Thymus (tissue), 11 donors: ENCODE measurements at regions not wholly inside any gene's neighbourhood (a gene's known extent, or its start where the extent isn't known, plus 50 kb on each side); places are given as distances from the start of the nearest gene placed in this dataset.
"Not testable (repeated sequence)": the region's sequence is repeated elsewhere in the genome, so short reads cannot be mapped to it uniquely, and the experiment has no call there.

ENCODE experiments used
- DNase-seq, 9 donors: peaks; one replicate each; pipeline ENCODE4 v3.0.0-alpha.2; 2013; ENCODE audit warnings: low spot score in 9 of 9, low read depth in 6 of 9, missing footprints in 1 of 9
- H3K27ac ChIP-seq, 2 donors: one replicate each; pipeline ENCODE4 v1.5.1; 2013; ENCODE audit warnings: control low read depth in 1 of 2, low read depth in 1 of 2, low read length in 1 of 2, mild to moderate bottlenecking in 1 of 2, moderate library complexity in 1 of 2
- H3K27me3 ChIP-seq, 2 donors: one replicate each; pipeline ENCODE4 v1.5.1; 2013; ENCODE audit warnings: low read length in 1 of 2; ENCODE audit not compliant: control insufficient read depth in 2 of 2, insufficient read depth in 1 of 2
- H3K36me3 ChIP-seq, 2 donors: one replicate each; pipeline ENCODE4 v1.5.1; 2013; ENCODE audit warnings: low read length in 1 of 2, mild to moderate bottlenecking in 1 of 2, moderate library complexity in 1 of 2; ENCODE audit not compliant: control insufficient read depth in 2 of 2, insufficient read depth in 2 of 2
- H3K4me1 ChIP-seq, 2 donors: one replicate each; pipeline ENCODE4 v1.5.1; 2013; ENCODE audit warnings: low read length in 2 of 2; ENCODE audit not compliant: control insufficient read depth in 2 of 2, insufficient read depth in 2 of 2
- H3K4me3 ChIP-seq, 2 donors: one replicate each; pipeline ENCODE4 v1.5.1; 2013; ENCODE audit warnings: low read length in 2 of 2, control low read depth in 1 of 2, mild to moderate bottlenecking in 1 of 2
- H3K9me3 ChIP-seq, 2 donors: one replicate each; pipeline ENCODE4 v1.5.1; 2013; ENCODE audit warnings: low read length in 1 of 2, mild to moderate bottlenecking in 1 of 2; ENCODE audit not compliant: control insufficient read depth in 2 of 2, insufficient read depth in 1 of 2
- WGBS: extraction: QIAGEN DNeasy Blood & Tissue Kit; methylation state at CpG from one replicate; pipeline ENCODE4 v1.1.7; 2013; 5-methylcytosine and 5-hydroxymethylcytosine counted together
- donor health status: healthy.

GRCh38 chr6:68195753-68196152, 439.3 kb upstream of the ADGRB3 start:
- H3K27ac ChIP-seq, H3K4me1 ChIP-seq, H3K27me3 ChIP-seq, DNase-seq, H3K4me3 ChIP-seq, H3K36me3 ChIP-seq: not testable (repeated sequence)
- 90% methylated on average over 2 of the region's 2 CpGs for WGBS
- H3K9me3 ChIP-seq = peaks cover 0 to 10% of the 10 kb centered on the region in 2 donors

DNA sequence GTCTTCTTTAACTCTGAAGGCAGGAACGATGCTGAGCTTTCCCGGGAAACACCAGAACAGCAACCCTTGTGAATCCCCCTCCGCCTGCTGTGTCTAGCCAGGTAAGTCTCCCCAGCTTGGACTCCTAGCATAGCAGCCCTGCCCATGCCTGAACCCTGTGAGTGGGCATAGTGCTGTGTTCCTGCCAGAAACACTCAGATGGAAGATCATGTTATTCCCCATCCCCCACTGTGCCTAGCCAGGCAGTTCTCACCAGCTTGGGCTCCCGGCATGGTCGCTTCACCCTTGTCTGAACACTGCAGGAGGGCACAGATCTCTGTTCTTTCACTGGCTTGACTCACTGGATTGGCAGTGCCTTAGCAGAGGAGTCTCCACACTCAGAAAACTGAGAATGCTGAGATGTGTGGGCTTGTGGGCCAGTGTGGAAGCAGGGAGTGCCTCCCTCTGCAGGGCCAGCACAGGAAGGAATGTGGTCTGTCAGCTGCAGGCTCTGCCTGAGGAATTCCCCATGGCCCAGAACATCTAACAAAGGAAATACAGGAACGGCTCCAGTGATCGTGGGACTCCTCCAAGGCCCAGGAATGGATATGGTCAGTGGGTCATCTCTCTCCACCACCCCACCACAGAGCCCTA, 440.1 kb upstream of the ADGRB3 start:
- Histone ChIP-seq H3K36me3 (no peaks in the 10 kb centered on the region), H3K27me3 (no peaks in the 10 kb centered on the region), H3K4me3 (no peak overlapping the region), H3K4me1 (no peaks in the 10 kb centered on the region), H3K27ac (no peak overlapping the region), H3K9me3 (peaks cover 0 to 10% of the 10 kb centered on the region in 2 donors)
- 93% methylated on average over 7 of the region's 7 CpGs for WGBS
- DNase-seq = no peak

DNA sequence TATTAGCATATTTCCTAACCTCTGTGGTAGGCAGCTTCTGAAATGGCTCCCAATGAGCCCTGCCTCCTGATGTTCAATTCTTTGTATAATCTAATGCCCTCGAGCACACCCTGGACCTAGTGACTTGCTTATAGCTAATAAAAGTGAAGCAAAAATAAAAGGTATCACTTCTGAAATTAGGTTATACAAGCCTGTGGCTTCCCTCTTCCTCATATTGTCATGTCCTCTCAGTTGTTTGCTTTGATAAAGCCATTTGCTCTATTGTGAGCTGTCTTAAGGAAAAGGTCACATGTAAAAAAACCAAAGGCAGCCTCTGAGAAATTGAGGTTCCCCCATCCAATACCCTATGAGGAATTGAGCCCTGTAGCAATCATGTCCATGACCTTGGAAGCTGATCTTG, 442.1 kb upstream of the ADGRB3 start:
- no peaks in the 10 kb centered on the region for H3K36me3 ChIP-seq
- H3K27ac ChIP-seq = no peak overlapping the region
- WGBS = 84% methylated on average over 1 of the region's 1 CpG
- H3K9me3 ChIP-seq = peaks cover 0 to 10% of the 10 kb centered on the region in 2 donors
- H3K4me1 ChIP-seq = no peaks in the 10 kb centered on the region
- H3K27me3 ChIP-seq = no peaks in the 10 kb centered on the region
- no peak overlapping the region for H3K4me3 ChIP-seq
- DNase-seq = no peak

DNA sequence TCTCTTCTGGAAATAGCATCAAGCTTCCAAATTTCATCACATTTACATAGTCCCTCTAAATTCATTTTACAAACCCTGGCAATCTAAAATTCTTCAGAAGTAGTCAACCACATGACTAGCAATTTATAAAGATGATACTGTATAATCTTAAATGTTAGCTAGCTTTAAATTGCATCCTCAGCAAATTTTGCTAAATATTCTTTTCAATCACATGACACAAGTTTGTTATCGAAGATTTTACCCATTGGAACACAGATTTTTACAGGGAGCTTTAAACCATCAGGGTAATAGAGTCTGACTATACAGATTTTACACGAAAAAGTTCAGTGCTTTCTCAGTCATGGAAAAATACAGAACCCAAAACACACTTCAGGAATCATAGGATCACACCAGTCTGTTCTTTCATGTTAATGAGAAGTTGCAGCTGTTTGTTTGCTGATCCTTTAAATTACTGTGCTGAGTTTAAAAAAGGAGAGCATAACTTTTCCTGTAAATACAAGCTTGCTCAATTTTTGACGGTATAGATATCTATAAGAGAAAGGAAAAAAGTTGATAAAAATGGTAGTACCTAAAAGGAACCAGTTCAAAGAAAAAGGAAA, 445.8 kb upstream of the ADGRB3 start:
- H3K27ac ChIP-seq = no peak overlapping the region
- H3K4me1 ChIP-seq = no peaks in the 10 kb centered on the region
- H3K36me3 ChIP-seq = no peaks in the 10 kb centered on the region
- DNase-seq = no peak
- H3K9me3 ChIP-seq = peaks cover 0 to under 1% of the 10 kb centered on the region in 2 donors
- 66% methylated on average over 3 of the region's 3 CpGs for WGBS
- no peak overlapping the region for H3K4me3 ChIP-seq
- H3K27me3 ChIP-seq = no peaks in the 10 kb centered on the region

- H3K4me1 ChIP-seq = no peaks in the 10 kb centered on the region
- H3K9me3 ChIP-seq = no peaks in the 10 kb centered on the region
- 98% methylated on average over 2 of the region's 2 CpGs for WGBS
- DNase-seq = no peak
- H3K4me3 ChIP-seq = no peak overlapping the region
- no peak overlapping the region for H3K27ac ChIP-seq
- H3K27me3 ChIP-seq = no peaks in the 10 kb centered on the region
- no peaks in the 10 kb centered on the region for H3K36me3 ChIP-seq
These were observed 448.2 kb upstream of the ADGRB3 start for GRCh38 chr6:68186870-68187269.

- Histone ChIP-seq H3K9me3 (peaks cover 0 to 2% of the 10 kb centered on the region in 2 donors), H3K27ac (no peak overlapping the region), H3K4me3 (no peak overlapping the region), H3K4me1 (no peaks in the 10 kb centered on the region), H3K27me3 (no peaks in the 10 kb centered on the region), H3K36me3 (no peaks in the 10 kb centered on the region)
- no peak for DNase-seq
- 83% methylated on average over 3 of the region's 3 CpGs for WGBS
These were observed 452.7 kb upstream of the ADGRB3 start for GRCh38 chr6:68182386-68182785.

DNA sequence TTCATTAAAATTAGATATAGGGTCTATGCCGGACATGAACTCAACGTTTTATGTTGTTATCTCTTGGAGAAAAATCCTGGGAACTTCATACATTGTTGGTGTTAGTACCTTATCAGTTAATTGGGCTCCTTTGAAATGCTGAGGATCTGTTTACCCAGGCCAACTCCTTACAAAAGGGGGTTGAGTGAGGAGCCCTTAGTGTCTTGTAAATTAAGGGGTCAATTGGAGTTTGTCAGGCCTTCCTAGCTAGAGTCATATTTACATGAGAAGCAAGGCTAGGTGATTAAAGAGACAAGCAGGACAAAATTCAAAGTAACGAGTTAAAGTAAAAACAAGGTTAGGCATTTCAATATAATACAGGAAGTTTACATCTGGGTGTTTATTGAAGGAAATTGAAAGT, 454.1 kb upstream of the ADGRB3 start:
- WGBS = 59% methylated on average over 3 of the region's 3 CpGs
- not testable (repeated sequence) for H3K4me1 ChIP-seq, DNase-seq, H3K27ac ChIP-seq, H3K36me3 ChIP-seq, H3K27me3 ChIP-seq, H3K4me3 ChIP-seq, H3K9me3 ChIP-seq

DNA sequence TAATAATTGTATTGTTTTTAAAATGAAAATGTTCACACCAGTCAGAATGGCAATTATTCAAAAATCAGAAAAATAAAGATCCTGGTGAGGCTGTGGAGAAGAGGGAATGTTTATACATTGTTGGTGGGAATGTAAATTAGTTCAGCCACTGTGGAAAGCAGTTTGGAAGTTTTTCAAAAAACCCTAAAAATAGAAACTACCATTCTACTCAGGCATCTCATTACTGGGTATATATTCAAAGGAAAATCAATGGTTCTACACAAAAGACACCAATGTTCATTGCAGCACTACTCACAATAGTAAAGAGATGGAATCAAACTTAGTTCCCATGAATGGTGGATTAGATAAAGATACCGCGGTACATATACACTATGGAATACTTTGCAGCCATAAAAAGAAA, 461.5 kb upstream of the ADGRB3 start:
- H3K4me1 ChIP-seq = no peaks in the 10 kb centered on the region
- no peak overlapping the region for H3K4me3 ChIP-seq
- H3K9me3 ChIP-seq = peaks cover 0 to 2% of the 10 kb centered on the region in 2 donors
- 77% methylated on average over 2 of the region's 2 CpGs for WGBS
- H3K36me3 ChIP-seq = no peaks in the 10 kb centered on the region
- H3K27me3 ChIP-seq = no peaks in the 10 kb centered on the region
- DNase-seq = no peak
- H3K27ac ChIP-seq = no peak overlapping the region

- H3K27ac ChIP-seq = no peak overlapping the region
- WGBS = 89% methylated on average over 1 of the region's 1 CpG
- H3K36me3 ChIP-seq = no peaks in the 10 kb centered on the region
- H3K9me3 ChIP-seq = no peaks in the 10 kb centered on the region
- DNase-seq = no peak
- H3K4me1 ChIP-seq = no peaks in the 10 kb centered on the region
- H3K4me3 ChIP-seq = no peak overlapping the region
- no peaks in the 10 kb centered on the region for H3K27me3 ChIP-seq
These were observed 465.2 kb upstream of the ADGRB3 start for GRCh38 chr6:68169922-68170321.
